ENCODE measurements at regions not wholly inside any gene's neighbourhood (a gene's known extent, or its start where the extent isn't known, plus 50 kb on each side); places are given as distances from the start of the nearest gene placed in this dataset.
"Not testable (repeated sequence)": the region's sequence is repeated elsewhere in the genome, so short reads cannot be mapped to it uniquely, and the experiment has no call there.

GRCh38 chr9:115305543-115305942 lies 187.6 kb upstream of the TNC start:
- no peak for DNase-seq (ENCODE audit: low spot score)

- DNase-seq (ENCODE audit: low spot score): no peak
Observed at GRCh38 chr9:115306865-115307264, 188.9 kb upstream of the TNC start.

- no peak for DNase-seq (ENCODE audit: low spot score)
Observed at GRCh38 chr9:115313545-115313944, 195.6 kb upstream of the TNC start.

GRCh38 chr9:115326461-115326860 lies 208.5 kb upstream of the TNC start:
- DNase-seq (ENCODE audit: low spot score): no peak

- no peak for DNase-seq (ENCODE audit: low spot score)
Observed at GRCh38 chr9:115327436-115328122, 209.6 kb upstream of the TNC start.

GRCh38 chr9:115328228-115328627 lies 210.3 kb upstream of the TNC start:
- no peak for DNase-seq (ENCODE audit: low spot score)

GRCh38 chr9:115328677-115329076 lies 210.7 kb upstream of the TNC start:
- DNase-seq (ENCODE audit: low spot score): no peak

GRCh38 chr9:115333277-115334070 lies 215.5 kb upstream of the TNC start:
- no peak for DNase-seq (ENCODE audit: low spot score)

- DNase-seq (ENCODE audit: low spot score): no peak
Observed at GRCh38 chr9:115335439-115335838, 217.5 kb upstream of the TNC start.

GRCh38 chr9:115340314-115340713 lies 222.4 kb upstream of the TNC start:
- no peak for DNase-seq (ENCODE audit: low spot score)

GRCh38 chr9:115341426-115341825 lies 223.5 kb upstream of the TNC start:
- no peak for DNase-seq (ENCODE audit: low spot score)

- not testable (repeated sequence) for DNase-seq (ENCODE audit: low spot score)
Observed at GRCh38 chr9:115347776-115348175, 229.8 kb upstream of the TNC start.

- DNase-seq (ENCODE audit: low spot score): not testable (repeated sequence)
Observed at GRCh38 chr9:115348936-115349335, 231.0 kb upstream of the TNC start.

GRCh38 chr9:115349542-115349941 lies 231.6 kb upstream of the TNC start:
- DNase-seq (ENCODE audit: low spot score): no peak

GRCh38 chr9:115350548-115350947 lies 232.6 kb upstream of the TNC start:
- no peak for DNase-seq (ENCODE audit: low spot score)

GRCh38 chr9:115353681-115354080 lies 235.7 kb upstream of the TNC start:
- no peak for DNase-seq (ENCODE audit: low spot score)

- DNase-seq (ENCODE audit: low spot score): no peak
Observed at GRCh38 chr9:115357821-115358220, 239.9 kb upstream of the TNC start.

GRCh38 chr9:115359017-115359780 lies 241.2 kb upstream of the TNC start:
- DNase-seq (ENCODE audit: low spot score): no peak

GRCh38 chr9:115360122-115360521 lies 242.2 kb upstream of the TNC start:
- no peak for DNase-seq (ENCODE audit: low spot score)

- no peak for DNase-seq (ENCODE audit: low spot score)
Observed at GRCh38 chr9:115362101-115362500, 244.1 kb upstream of the TNC start.

- no peak for DNase-seq (ENCODE audit: low spot score)
Observed at GRCh38 chr9:115362640-115363039, 244.7 kb upstream of the TNC start.

GRCh38 chr9:115364991-115365390 lies 247.0 kb upstream of the TNC start:
- DNase-seq (ENCODE audit: low spot score): no peak

- no peak for DNase-seq (ENCODE audit: low spot score)
Observed at GRCh38 chr9:115367321-115367720, 249.4 kb upstream of the TNC start.

Data from LoVo (cell line).